Activated CD8-positive, alpha-beta memory T cell treated with anti-CD3 and anti-CD28 coated beads, Interleukin-2, amount 10 ng/mL, durations not matched to agents 7 days and 5 days (primary cell): ENCODE measurements at regions not wholly inside any gene's neighbourhood (a gene's known extent, or its start where the extent isn't known, plus 50 kb on each side); places are given as distances from the start of the nearest gene placed in this dataset.

Source experiments
- ATAC-seq: fragments of 150-1000 bp; cut with Tn5 transposase; one replicate; pipeline ENCODE4 v1.10.0; 2021; ENCODE audit warnings: moderate library complexity
- CTCF ChIA-PET: fragments of 350-600 bp; sonication (Branson Sonifier 250); formaldehyde crosslinking; loops from one replicate; lab custom pipeline; 2021; ENCODE audit warnings: antibody characterized with exemption; lab: Charles Lee
- DNase-seq: peaks from one replicate; pipeline ENCODE4 v3.0.0-alpha.2; 2020
- H3K27ac Mint-ChIP-seq: one replicate; pipeline ENCODE4 v1.8.0; 2021; ENCODE audit warnings: mild to moderate bottlenecking, mixed read lengths
- H3K27me3 Mint-ChIP-seq: one replicate; pipeline ENCODE4 v1.8.0; 2021; ENCODE audit warnings: mixed read lengths
- H3K36me3 Mint-ChIP-seq: one replicate; pipeline ENCODE4 v1.8.0; 2021; ENCODE audit warnings: mild to moderate bottlenecking, mixed read lengths
- H3K4me1 Mint-ChIP-seq: one replicate; pipeline ENCODE4 v1.8.0; 2021; ENCODE audit warnings: mixed read lengths
- H3K4me3 Mint-ChIP-seq: one replicate; pipeline ENCODE4 v1.8.0; 2021; ENCODE audit warnings: mild to moderate bottlenecking, moderate library complexity, mixed read lengths
- H3K9me3 Mint-ChIP-seq: one replicate; pipeline ENCODE4 v1.8.0; 2022; ENCODE audit warnings: low read depth, mixed read lengths

DNA sequence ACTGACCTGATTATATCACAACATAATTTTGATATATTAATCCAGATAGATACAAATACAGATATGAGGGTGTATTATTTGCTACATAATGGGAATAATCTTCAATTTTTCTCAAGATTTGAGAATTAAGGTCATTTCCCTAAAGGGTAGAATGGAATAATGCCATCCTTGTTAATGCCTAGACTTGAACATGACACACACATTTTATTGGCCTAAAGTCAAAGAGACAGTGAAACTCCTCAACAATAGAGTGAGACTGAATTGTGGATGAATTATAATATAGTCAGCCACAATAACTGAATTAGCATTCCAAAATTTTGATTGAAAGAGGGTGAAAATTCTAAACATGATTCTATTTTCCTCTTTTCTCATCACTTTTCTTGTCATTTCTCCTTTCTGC lies 506.0 kb upstream of the CDH2 start:
- no peak for DNase-seq
- ATAC-seq: no peak
- H3K4me3 Mint-ChIP-seq: no peak overlapping the region
- no peaks in the 10 kb centered on the region for H3K36me3 Mint-ChIP-seq
- H3K4me1 Mint-ChIP-seq: no peaks in the 10 kb centered on the region
- H3K9me3 Mint-ChIP-seq: peaks cover 4% of the 10 kb centered on the region
- CTCF ChIA-PET: interaction anchor here (1.0 kb wide), 1 partner anchor 10 kb away, joined by 3 read pairs; no protein-coding TSS in a partner anchor
- H3K27me3 Mint-ChIP-seq: no peaks in the 10 kb centered on the region
- H3K27ac Mint-ChIP-seq: no peak overlapping the region

GRCh38 chr18:28669165-28669564 lies 492.2 kb upstream of the CDH2 start:
- H3K4me3 Mint-ChIP-seq: no peak overlapping the region
- ATAC-seq (no peak), DNase-seq (no peak)
- peaks cover 27% of the 10 kb centered on the region for H3K9me3 Mint-ChIP-seq
- H3K36me3 Mint-ChIP-seq: no peaks in the 10 kb centered on the region
- no peak overlapping the region for H3K27ac Mint-ChIP-seq
- CTCF ChIA-PET: no interaction called here
- H3K4me1 Mint-ChIP-seq: no peaks in the 10 kb centered on the region
- no peaks in the 10 kb centered on the region for H3K27me3 Mint-ChIP-seq

DNA sequence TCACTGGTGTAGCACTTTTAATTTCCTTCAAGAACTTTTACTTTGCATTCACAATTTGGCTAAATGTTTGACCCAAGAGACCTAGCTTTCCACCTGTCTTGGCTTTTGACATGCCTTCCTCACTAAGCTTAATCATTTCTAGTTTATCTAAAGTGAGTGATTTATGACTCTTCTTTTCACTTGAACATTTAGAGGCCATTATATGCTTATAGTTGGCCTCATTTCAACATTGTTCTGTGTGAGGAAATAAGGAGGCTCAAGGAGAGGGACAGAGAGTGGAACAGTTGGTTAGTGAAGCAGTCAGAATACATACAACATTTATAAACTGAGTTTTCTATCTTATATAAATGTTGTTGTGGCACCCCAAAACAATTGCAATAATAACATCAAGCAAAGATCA lies 489.3 kb upstream of the CDH2 start:
- Mint-ChIP-seq H3K9me3 (peaks cover 27% of the 10 kb centered on the region), H3K4me3 (no peak overlapping the region), H3K4me1 (no peaks in the 10 kb centered on the region), H3K36me3 (no peaks in the 10 kb centered on the region), H3K27ac (no peak overlapping the region), H3K27me3 (no peaks in the 10 kb centered on the region)
- CTCF ChIA-PET: no interaction called here
- no peak for DNase-seq
- ATAC-seq: no peak

DNA sequence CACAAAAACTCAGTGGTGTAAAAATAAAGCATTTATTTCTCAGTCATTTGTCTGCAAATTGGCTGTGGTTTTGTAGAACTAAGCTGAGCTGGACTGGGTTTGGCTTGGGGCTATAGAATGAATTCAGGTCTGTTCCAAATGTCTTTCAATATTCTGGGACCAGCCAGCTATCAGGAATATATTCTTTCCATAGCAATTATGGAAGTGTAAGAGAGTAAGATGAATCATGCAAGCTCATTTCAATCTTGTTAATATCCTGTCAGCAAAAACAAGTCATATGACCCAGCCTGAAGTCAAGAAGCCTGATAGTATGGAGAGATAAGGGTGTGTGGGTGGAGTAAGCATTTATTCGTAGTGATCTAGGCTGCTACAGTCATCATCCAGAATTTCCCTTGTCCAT lies 481.0 kb upstream of the CDH2 start:
- CTCF ChIA-PET: no interaction called here
- no peak overlapping the region for H3K27ac Mint-ChIP-seq

GRCh38 chr18:28652654-28653053 lies 475.7 kb upstream of the CDH2 start:
- no peak overlapping the region for H3K4me3 Mint-ChIP-seq
- H3K4me1 Mint-ChIP-seq: no peaks in the 10 kb centered on the region
- H3K27ac Mint-ChIP-seq: no peak overlapping the region
- CTCF ChIA-PET: no interaction called here
- H3K9me3 Mint-ChIP-seq: peaks cover 22% of the 10 kb centered on the region
- DNase-seq (no peak), ATAC-seq (no peak)
- H3K27me3 Mint-ChIP-seq: no peaks in the 10 kb centered on the region
- H3K36me3 Mint-ChIP-seq: no peaks in the 10 kb centered on the region

More for the DNA sequence above, 481.0 kb upstream of the CDH2 start:
- no peak for DNase-seq
- Mint-ChIP-seq H3K9me3 (peaks cover 13% of the 10 kb centered on the region), H3K36me3 (no peaks in the 10 kb centered on the region), H3K4me3 (no peak overlapping the region), H3K4me1 (no peaks in the 10 kb centered on the region), H3K27me3 (no peaks in the 10 kb centered on the region)
- no peak for ATAC-seq

- Mint-ChIP-seq H3K4me3 (no peak overlapping the region), H3K27ac (no peak overlapping the region), H3K9me3 (peaks cover 22% of the 10 kb centered on the region), H3K4me1 (no peaks in the 10 kb centered on the region), H3K27me3 (no peaks in the 10 kb centered on the region), H3K36me3 (no peaks in the 10 kb centered on the region)
- ATAC-seq (no peak), DNase-seq (no peak)
- CTCF ChIA-PET: no interaction called here
Observed at GRCh38 chr18:28651298-28651697, 474.4 kb upstream of the CDH2 start.

- CTCF ChIA-PET: no interaction called here
- DNase-seq (no peak), ATAC-seq (no peak)
- Mint-ChIP-seq H3K9me3 (peaks cover 22% of the 10 kb centered on the region), H3K27ac (no peak overlapping the region), H3K36me3 (no peaks in the 10 kb centered on the region), H3K27me3 (no peaks in the 10 kb centered on the region), H3K4me1 (no peaks in the 10 kb centered on the region), H3K4me3 (no peak overlapping the region)
Observed at GRCh38 chr18:28650860-28651259, 473.9 kb upstream of the CDH2 start.

DNA sequence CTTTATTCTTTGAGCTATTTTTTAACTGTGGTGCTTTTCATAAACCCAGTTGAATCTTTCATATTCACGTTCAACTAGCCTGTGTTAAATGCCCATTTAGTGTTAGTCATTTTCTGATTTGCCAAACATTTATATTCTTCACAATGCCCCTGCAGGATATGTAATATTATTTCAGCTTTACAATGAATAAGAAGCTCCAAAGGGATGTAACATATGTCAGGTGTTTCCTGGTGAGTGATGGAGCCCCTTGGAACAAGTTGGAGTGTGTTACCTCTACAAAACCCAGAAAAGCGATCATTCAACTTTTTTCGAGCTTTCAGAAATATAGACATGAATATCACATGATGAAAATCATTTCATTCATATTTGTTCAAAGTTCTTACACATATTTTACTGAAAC lies 471.0 kb upstream of the CDH2 start:
- Mint-ChIP-seq H3K36me3 (no peaks in the 10 kb centered on the region), H3K27me3 (no peaks in the 10 kb centered on the region), H3K4me3 (no peak overlapping the region), H3K27ac (no peak overlapping the region), H3K9me3 (peaks cover 25% of the 10 kb centered on the region), H3K4me1 (no peaks in the 10 kb centered on the region)
- DNase-seq: no peak
- CTCF ChIA-PET: no interaction called here
- ATAC-seq: no peak

- Mint-ChIP-seq H3K27ac (no peak overlapping the region), H3K4me1 (no peaks in the 10 kb centered on the region), H3K4me3 (no peak overlapping the region), H3K36me3 (no peaks in the 10 kb centered on the region), H3K27me3 (no peaks in the 10 kb centered on the region), H3K9me3 (peaks cover 13% of the 10 kb centered on the region)
- CTCF ChIA-PET: no interaction called here
- DNase-seq: no peak
- ATAC-seq: no peak
Observed at GRCh38 chr18:28637897-28638296, 461.0 kb upstream of the CDH2 start.

- ATAC-seq (no peak), DNase-seq (no peak)
- CTCF ChIA-PET: no interaction called here
- no peaks in the 10 kb centered on the region for H3K4me1 Mint-ChIP-seq
- no peaks in the 10 kb centered on the region for H3K36me3 Mint-ChIP-seq
- no peak overlapping the region for H3K27ac Mint-ChIP-seq
- H3K4me3 Mint-ChIP-seq: no peak overlapping the region
- H3K9me3 Mint-ChIP-seq: peaks cover 19% of the 10 kb centered on the region
- no peaks in the 10 kb centered on the region for H3K27me3 Mint-ChIP-seq
Observed at GRCh38 chr18:28635530-28635929, 458.6 kb upstream of the CDH2 start.

- H3K4me3 Mint-ChIP-seq: no peak overlapping the region
- no peaks in the 10 kb centered on the region for H3K27me3 Mint-ChIP-seq
- peaks cover 3% of the 10 kb centered on the region for H3K9me3 Mint-ChIP-seq
- no peak overlapping the region for H3K27ac Mint-ChIP-seq
- no peak for ATAC-seq
- H3K4me1 Mint-ChIP-seq: no peaks in the 10 kb centered on the region
- CTCF ChIA-PET: no interaction called here
- DNase-seq: no peak
- no peaks in the 10 kb centered on the region for H3K36me3 Mint-ChIP-seq
Observed at GRCh38 chr18:28626756-28627155, 449.8 kb upstream of the CDH2 start.

DNA sequence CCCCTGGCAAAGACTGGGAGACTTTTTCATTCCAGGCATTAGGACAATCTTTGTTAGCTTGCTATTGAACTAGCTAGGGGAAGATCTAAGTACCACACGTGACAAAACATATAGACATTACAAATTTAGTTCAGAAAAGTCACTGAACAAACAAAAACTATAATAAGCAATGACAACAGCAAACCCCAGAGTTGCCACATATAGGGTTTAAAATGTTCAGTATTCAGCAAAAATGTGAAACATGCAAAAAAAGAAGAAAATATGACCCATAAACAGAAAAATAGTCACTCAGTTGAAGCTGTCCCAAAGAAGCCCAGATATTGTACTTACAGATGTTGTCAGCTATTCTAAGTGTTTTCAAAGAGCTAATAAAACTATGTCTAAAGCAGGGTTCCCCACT lies 431.1 kb upstream of the CDH2 start:
- Mint-ChIP-seq H3K4me1 (no peaks in the 10 kb centered on the region), H3K36me3 (no peaks in the 10 kb centered on the region), H3K9me3 (peaks cover 10% of the 10 kb centered on the region), H3K4me3 (no peak overlapping the region), H3K27me3 (no peaks in the 10 kb centered on the region), H3K27ac (no peak overlapping the region)
- CTCF ChIA-PET: no interaction called here
- ATAC-seq (no peak), DNase-seq (no peak)

DNA sequence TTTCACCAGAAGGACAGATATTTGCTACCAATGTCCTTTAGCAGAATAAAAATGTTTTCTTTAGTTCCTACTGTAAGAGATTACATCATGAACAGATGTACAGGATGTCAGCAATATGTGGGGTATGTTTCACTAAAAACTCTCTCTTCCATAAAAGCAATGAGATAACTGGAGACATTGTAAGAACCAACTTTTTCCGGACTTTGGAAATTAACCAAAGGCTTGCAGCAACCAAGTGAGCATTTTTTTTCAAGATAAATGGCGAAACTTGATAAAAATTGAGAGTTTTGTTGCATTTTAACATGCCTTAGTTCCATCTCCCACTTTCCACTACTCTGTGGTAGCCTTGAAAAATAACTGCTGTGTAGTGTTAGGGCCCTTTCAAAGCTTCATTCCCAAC lies 429.8 kb upstream of the CDH2 start:
- Mint-ChIP-seq H3K4me1 (no peaks in the 10 kb centered on the region), H3K27ac (no peak overlapping the region), H3K4me3 (no peak overlapping the region), H3K36me3 (no peaks in the 10 kb centered on the region), H3K9me3 (peaks cover 10% of the 10 kb centered on the region), H3K27me3 (no peaks in the 10 kb centered on the region)
- ATAC-seq (no peak), DNase-seq (no peak)
- CTCF ChIA-PET: no interaction called here

GRCh38 chr18:28602391-28602790 lies 425.5 kb upstream of the CDH2 start:
- no peak overlapping the region for H3K27ac Mint-ChIP-seq
- no peaks in the 10 kb centered on the region for H3K36me3 Mint-ChIP-seq
- no peaks in the 10 kb centered on the region for H3K4me1 Mint-ChIP-seq
- H3K9me3 Mint-ChIP-seq: peaks cover 4% of the 10 kb centered on the region
- DNase-seq: no peak
- no peak overlapping the region for H3K4me3 Mint-ChIP-seq
- CTCF ChIA-PET: no interaction called here
- ATAC-seq: no peak
- H3K27me3 Mint-ChIP-seq: no peaks in the 10 kb centered on the region

DNA sequence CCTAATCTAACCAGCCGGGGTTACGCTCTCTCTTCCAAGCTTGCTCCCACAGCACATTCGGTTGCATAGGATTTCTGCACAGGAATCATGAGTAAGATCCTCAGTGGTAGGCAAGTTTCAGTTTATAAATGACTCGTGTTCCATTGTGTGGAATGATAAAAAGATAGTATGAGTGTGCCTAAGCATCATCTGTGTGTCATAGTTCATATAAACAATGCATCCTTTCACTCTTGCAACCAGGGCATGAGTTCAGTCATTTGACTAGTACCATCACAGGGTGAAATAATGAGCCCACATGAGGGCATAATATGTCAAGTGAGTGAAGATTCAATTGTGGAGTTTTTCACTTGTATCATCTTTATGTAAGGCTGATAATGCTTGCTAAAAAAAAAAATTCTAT lies 417.1 kb upstream of the CDH2 start:
- no peaks in the 10 kb centered on the region for H3K27me3 Mint-ChIP-seq
- ATAC-seq (no peak), DNase-seq (no peak)
- no peaks in the 10 kb centered on the region for H3K36me3 Mint-ChIP-seq
- H3K27ac Mint-ChIP-seq: no peak overlapping the region
- no peaks in the 10 kb centered on the region for H3K4me1 Mint-ChIP-seq
- CTCF ChIA-PET: no interaction called here
- H3K4me3 Mint-ChIP-seq: no peak overlapping the region
- peaks cover 7% of the 10 kb centered on the region for H3K9me3 Mint-ChIP-seq
